ENCODE measurements at regions not wholly inside any gene's neighbourhood (a gene's known extent, or its start where the extent isn't known, plus 50 kb on each side); places are given as distances from the start of the nearest gene placed in this dataset.

DNA sequence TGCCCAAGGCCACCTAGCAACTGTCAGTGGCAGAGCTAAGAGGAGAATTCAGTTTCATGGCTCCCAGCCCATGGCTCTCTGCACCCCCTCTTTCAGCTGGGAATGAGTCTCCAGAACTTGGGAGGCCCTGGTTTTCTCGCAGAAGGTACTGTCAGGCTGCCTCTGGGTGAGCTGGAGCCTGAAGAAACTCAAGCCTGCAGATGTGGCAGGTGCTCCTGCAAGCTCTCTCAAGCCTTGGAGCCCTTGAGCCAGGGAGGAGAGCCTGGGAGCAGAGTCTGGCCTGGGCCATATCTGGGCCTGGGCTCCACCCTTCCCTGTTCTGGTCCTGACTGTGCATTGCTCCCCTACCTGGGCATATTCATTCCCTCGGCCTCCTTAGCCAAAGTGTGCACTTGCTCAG is 74.4 kb upstream of the TLE3 start:
- no peak overlapping the region for H4K91ac ChIP-seq (ENCODE audit: insufficient read depth, low read depth, low read length)
- no peak overlapping the region for H4K5ac ChIP-seq (ENCODE audit: low read depth, low read length)
- H3K79me1 ChIP-seq (ENCODE audit: low read depth in 1 of 2, low read length in 2 of 2), result no peaks in the 10 kb centered on the region
- H2AK9ac ChIP-seq (replicated peaks; ENCODE audit: low read depth, low read length, poor library complexity), result no peak overlapping the region
- dilution Hi-C loops (cut with HindIII; ENCODE audit: low sequenced_read_pairs, unreplicated experiment), result no loop called here
- DNase-seq (no peak), ATAC-seq (ENCODE audit: low read depth) (no peak)
- no peak overlapping the region for H3K4me2 ChIP-seq (ENCODE audit: low read depth, low read length)
- no peak overlapping the region for H2AK5ac ChIP-seq (ENCODE audit: low read depth, low read length)
- BruUV-seq (replicated peaks), result no TSS peak
- no peak overlapping the region for H2BK15ac ChIP-seq (ENCODE audit: low read depth, low read length)
- H3K14ac ChIP-seq (replicated peaks; ENCODE audit: low read depth, low read length), result no peak overlapping the region
- no peaks in the 10 kb centered on the region for H3K36me3 ChIP-seq (ENCODE audit: control insufficient read depth, insufficient read depth, low read length)
- no peak overlapping the region for H3K27ac ChIP-seq (ENCODE audit: insufficient read depth, low read length)
- intact Hi-C loops (cut with micrococcal nuclease), result no loop called here
- no peaks in the 10 kb centered on the region for H3K4me1 ChIP-seq (ENCODE audit: control insufficient read depth, insufficient read depth, low read length)
- no peak overlapping the region for H3K23ac ChIP-seq (ENCODE audit: low read depth, low read length)
- H2BK120ac ChIP-seq (ENCODE audit: low read depth, low read length), result no peak overlapping the region
- H3K9me3 ChIP-seq (ENCODE audit: control insufficient read depth, insufficient read depth, low read length), result no peaks in the 10 kb centered on the region
- H3K9ac ChIP-seq (ENCODE audit: low read depth, low read length), result no peak overlapping the region
- CTCF ChIA-PET, result no interaction called here
- no peak overlapping the region for H2BK20ac ChIP-seq (ENCODE audit: low read depth, low read length)
- H3K9me1 ChIP-seq (ENCODE audit: insufficient read depth, low read length), result no peaks in the 10 kb centered on the region; the same call in 1 of the 2 replicates
- no CpG with 5 or more reads among the region's 2 CpGs for WGBS, 2 experiments (ENCODE audit: extremely low coverage in 2 of 2, insufficient read length in 1 of 2)
- H3K56ac ChIP-seq (ENCODE audit: extremely low read depth, insufficient read depth, low read length), result no peak overlapping the region
- no peak overlapping the region for H2AFZ ChIP-seq (replicated peaks; ENCODE audit: low read length, poor library complexity)
- in situ Hi-C loops (cut with MboI; ENCODE audit: low sequenced_read_pairs), result no loop called here
- POLR2A ChIA-PET (ENCODE audit: unreplicated experiment), result no interaction called here
- H4K20me1 ChIP-seq (ENCODE audit: insufficient read depth, low read length), result no peaks in the 10 kb centered on the region
- no peak overlapping the region for H3K4ac ChIP-seq (ENCODE audit: low read depth, low read length)
- H3K4me3 ChIP-seq (ENCODE audit: insufficient read depth, low read depth, low read length), result no peak overlapping the region
- TF ChIP-seq RAD21 (IDR thresholded peaks at IDR 0.05; ENCODE audit: low read length) (no peak), SMC3 (IDR thresholded peaks at IDR 0.05; ENCODE audit: low read depth, low read length) (no peak), NFE2L2 (IDR thresholded peaks at IDR 0.05; ENCODE audit: low read depth, low read length) (no peak), BHLHE40 (IDR thresholded peaks at IDR 0.05; ENCODE audit: low read depth, low read length) (no peak), MAZ (IDR thresholded peaks at IDR 0.05; ENCODE audit: borderline replicate concordance, low read depth, low read length) (no peak), RCOR1 (IDR thresholded peaks at IDR 0.05; ENCODE audit: insufficient replicate concordance, low read length) (no peak), MAFK (IDR thresholded peaks at IDR 0.05; ENCODE audit: low read depth, low read length) (no peak), POLR2A (IDR thresholded peaks at IDR 0.05; ENCODE audit: low read depth, low read length) (no peak), CHD1 (IDR thresholded peaks at IDR 0.05; ENCODE audit: low read depth, low read length) (no peak), RFX5 (IDR thresholded peaks at IDR 0.05; ENCODE audit: low read depth, low read length) (no peak)
- TF ChIP-seq, protein P1, sequence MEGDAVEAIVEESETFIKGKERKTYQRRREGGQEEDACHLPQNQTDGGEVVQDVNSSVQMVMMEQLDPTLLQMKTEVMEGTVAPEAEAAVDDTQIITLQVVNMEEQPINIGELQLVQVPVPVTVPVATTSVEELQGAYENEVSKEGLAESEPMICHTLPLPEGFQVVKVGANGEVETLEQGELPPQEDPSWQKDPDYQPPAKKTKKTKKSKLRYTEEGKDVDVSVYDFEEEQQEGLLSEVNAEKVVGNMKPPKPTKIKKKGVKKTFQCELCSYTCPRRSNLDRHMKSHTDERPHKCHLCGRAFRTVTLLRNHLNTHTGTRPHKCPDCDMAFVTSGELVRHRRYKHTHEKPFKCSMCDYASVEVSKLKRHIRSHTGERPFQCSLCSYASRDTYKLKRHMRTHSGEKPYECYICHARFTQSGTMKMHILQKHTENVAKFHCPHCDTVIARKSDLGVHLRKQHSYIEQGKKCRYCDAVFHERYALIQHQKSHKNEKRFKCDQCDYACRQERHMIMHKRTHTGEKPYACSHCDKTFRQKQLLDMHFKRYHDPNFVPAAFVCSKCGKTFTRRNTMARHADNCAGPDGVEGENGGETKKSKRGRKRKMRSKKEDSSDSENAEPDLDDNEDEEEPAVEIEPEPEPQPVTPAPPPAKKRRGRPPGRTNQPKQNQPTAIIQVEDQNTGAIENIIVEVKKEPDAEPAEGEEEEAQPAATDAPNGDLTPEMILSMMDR (conservative IDR thresholded peaks at IDR 0.05; ENCODE audit: low read depth, low read length), result no peak
- no peak overlapping the region for H4K8ac ChIP-seq (ENCODE audit: low read depth in 2 of 2, low read length in 2 of 2)
- H2BK5ac ChIP-seq (ENCODE audit: low read depth, low read length, poor library complexity, severe bottlenecking), result no peak overlapping the region
- H3K18ac ChIP-seq (ENCODE audit: low read depth, low read length), result no peak overlapping the region
- peaks cover 51% of the 10 kb centered on the region for H3K27me3 ChIP-seq (ENCODE audit: control insufficient read depth, insufficient read depth, low read length)
